NCI-H524 (cell line): ENCODE measurements at regions not wholly inside any gene's neighbourhood (a gene's known extent, or its start where the extent isn't known, plus 50 kb on each side); places are given as distances from the start of the nearest gene placed in this dataset.

Experiments
- DNase-seq, 2 experiments: peaks; one replicate each; lab custom pipeline; 2025; lab: John Stamatoyannopoulos, UW

DNA sequence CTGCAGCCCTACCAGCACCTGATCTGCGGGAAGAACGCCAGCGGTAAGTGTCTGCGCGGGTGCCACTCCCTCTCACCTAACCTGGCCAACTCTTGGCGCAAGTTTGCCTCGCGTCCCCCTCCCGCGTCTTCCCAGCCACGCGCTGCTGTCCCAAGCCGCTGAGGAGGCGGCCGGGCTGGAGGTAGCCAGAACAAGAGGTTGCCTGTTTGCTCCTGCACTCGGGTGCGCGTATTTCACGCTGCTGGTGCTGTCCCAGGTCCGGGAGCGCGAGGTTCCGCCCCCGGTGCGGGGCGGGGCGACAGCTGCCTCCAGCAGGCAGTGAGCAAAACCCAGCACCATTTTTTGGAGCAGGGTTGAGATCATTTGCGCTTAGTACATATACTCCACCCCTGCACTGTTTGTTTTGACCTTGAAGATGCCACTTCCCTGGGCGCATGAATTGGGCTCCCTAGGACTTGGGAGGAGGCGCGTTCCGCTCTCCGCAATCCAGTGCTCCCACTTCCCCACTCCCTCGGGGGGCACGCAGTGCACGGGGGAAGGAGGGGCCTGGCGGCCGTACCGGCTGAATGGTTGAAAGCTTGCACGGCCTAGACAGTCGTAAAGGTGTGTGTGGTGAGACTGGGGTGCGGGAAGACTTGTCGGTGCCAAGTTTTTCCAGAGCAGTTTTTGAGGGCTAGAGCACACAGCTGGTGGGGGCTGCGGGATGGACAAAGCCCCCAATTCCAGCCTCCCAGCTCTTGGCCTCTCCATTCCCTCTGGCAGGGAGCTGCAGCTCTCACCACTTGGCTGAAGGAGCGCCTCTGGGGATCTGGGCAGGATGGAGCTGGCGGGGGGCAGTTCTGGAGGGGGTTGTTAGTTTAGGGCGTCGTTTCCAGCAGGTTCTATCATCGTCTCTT is 226.9 kb upstream of the CRY1 start:
- peak in 1 of 2 experiments; percentile 32 for DNase-seq

DNA sequence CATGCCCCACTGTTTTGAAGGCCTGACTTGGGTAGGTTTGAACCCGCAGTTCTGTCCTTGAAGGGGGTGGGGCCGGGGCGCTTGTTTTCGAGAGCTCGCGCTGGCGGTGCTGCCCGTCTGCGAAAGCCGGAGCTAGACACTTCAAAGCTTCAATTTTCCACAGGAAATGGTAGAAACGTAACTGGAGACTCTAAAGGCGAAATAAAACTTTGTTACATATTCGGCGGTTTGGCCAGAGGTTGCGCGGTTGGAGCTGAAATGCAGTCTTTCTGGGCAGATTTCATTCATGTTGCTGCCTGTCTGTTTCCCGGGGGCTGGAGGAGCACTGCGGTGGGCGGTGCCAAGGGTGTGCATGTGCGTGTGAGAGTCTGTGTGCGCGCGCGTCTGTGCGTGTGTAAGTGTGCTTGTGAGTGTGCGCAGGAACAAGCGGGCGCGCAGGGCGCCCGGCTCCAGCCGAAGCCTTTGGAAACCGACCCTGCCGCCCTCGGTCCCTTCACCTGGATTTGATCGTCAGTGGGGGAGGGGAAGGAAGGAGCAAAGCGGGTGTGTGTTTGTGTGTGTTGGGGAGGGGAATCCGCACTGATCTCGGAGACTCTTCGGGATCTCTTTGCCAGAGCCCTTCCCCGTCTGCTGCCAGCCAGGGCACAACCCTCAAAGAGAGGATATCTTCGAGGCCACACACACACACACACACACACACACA is 227.7 kb upstream of the CRY1 start:
- DNase-seq = peak in 1 of 2 experiments; percentile 31

DNA sequence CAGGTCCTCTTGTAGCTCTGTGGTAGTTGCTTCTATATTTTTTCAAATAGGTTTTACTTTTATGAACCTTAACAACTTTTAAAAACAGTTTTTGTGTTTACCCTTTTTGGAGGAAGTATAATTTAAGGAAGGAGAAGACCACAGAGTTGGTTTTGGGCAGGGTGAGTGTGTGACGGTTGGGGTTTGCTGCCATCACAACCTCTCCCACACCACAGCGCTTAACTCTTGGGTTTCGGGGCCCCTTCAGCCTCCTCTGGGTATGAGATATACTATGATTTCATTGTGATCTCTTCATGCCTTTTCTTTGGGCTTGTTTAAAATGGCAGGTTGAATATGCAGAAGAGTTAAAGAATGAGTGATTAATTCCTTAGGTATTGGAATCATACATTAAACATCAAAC is 228.7 kb upstream of the CRY1 start:
- no peak for DNase-seq

DNA sequence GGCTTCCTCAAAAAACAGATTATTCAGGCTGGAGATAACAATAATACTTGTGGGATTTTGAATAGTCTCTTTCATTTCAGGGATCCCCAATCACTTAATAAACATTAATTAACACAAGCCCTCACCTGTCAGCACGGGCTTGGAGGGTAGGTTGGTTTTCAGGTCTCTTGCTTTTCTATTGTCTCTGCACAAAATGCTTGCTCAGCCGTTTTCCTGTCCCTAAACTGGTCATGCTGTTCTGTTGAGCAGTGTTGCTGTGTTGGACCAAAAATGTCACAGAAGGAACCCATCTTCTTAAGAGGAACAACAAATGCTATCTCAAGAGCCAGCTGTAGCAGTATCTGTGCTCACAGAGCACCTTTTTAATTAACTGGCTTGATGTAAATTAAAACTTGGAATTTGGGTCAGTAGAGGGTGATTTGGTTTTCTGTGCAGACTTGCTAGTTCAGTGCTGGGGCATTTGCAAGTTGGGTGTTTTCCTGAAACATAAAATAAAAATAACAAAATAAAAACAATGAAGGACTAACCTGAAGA is 231.8 kb upstream of the CRY1 start:
- DNase-seq = no peak

DNA sequence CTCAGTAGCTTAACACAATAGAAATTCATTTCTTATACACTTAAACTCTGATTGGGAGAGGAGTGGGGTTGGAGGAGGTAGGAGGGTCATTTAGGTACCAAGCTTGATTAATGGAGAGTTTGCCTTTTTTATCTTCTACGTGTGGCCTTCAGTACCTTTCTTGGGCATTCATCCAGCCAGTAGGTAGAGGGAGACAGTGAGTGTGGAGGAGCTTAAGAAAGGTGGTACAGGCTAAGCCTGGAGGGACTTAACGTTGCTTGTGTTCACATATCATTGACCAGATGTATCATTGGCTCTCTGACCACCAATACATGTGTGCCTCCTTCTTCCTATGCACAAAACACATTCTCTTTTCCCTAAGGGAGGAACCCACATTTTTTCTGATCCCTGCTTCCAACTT is 232.9 kb upstream of the CRY1 start:
- peak in 1 of 2 experiments; percentile 15 for DNase-seq

DNA sequence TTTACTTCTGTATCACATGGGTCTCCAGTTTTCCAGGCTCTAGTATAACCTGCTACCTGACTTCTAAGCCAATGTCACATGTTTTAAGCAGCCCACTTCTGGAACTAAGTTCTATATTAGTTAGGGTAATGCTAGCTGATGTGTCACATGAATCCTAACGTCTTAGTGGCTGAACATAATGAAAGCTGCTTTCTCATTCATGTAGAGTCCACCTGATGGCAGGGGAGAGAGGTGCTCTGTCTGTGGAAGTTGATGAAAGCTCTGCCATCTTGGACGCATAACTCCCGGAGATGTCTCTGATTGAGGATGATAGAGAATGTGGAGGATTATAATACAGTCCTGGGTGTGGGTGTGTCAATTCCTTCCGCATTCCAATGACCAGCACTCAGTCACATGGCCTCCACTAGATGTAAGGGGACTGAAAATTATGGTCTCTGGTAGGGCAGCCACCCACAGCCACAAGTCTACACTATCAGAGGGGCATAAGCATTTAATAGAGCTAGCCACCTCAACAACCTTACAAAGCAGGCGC is 234.4 kb upstream of the CRY1 start:
- no peak for DNase-seq

DNA sequence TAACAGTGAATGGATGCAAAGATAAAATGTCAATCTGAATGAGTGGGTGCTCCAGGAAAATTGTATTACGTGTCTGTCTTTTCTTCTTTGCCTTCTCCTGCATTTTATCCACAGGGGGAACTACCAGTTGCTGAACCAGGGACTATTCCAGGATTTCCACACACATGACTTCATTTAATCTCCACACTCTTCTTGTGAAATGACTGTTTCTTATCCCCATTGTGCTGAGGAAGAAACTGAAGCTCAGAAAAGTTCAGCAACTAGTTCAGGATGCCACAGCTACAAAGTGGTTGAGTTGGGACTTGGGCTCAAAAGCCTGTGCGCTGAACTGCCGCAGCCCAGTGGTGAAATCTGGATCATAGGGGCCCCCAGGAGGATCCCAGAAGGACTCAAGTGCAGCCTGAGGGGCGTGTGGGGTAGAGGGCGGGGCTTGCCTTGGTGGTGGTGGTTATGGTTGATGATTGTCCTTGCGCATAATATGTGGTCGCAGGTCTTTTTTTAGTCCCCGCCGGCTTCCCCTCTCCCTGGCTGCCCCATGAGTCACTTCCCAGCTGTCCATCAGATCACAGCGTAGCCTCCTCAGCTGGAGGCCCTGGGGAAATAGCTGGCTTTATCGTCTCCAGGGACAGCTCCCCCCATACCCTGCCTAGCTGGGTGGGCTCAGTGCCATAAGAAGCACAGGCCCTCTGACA is 235.2 kb upstream of the CRY1 start:
- DNase-seq = no peak

DNA sequence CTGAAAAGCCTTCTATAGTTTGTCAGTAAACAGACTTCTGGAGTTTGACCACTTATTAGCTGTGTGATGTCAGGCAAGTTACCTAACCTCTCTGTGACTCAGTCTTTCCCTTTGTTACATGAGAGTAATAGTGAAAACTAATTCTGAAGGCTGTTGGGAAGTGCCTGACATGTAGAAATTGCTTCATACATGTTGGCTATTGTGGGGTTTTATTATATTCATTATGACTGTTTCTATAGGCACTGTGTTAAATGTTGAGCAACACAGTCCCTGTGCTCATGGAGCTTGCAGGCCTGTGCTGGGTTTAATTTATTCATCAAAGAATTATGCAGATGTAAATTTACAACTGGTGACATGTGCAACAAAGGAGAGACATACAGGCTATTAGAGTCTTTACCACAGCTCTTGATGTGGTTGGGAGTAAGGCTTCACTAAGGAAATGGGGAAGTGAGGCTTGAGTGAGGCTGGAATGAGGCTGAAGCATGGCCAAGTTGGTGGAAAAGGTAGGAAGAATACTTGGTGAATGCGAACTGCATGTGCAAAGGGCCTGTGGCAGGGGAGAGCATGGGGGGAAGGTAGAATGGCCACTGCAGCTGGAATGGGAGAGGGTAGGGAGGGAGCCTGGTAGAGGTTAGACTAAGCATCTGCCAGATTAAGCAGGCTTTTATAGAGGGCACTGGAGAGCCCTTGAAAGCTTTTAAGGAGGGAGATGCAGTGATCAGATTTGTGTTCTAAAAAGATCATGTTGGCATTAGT is 236.4 kb upstream of the CRY1 start:
- DNase-seq = peak; percentile 76 to 95

DNA sequence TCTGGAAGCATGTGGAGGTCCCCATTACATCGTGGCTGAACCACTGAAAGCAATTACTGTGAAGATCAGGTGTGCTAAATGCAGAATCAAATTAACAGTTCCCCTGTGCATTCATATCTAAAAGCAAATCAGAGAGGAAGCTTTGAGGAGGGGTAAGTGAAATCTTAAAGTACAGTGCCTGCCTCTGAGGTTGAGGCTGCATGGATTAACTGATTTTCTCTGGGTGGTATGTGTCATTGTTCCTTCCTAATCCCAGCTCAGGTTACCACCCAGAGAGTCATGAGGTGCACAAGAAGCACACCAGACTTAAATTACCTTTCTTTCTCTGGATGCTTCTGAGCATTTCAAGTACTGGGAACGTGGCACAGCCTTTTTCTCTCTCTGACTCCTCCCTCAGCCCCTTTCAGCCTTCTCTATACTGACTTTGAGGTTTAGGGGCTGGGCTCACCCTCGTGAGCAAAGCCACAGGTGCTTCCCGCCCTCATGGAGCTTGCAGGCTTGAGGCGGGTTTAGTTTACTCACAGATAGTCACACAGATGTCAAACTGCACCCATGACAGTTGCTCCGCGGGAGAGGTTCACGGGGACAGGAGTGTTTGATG is 237.6 kb upstream of the CRY1 start:
- peak; percentile 48 to 83 for DNase-seq

DNA sequence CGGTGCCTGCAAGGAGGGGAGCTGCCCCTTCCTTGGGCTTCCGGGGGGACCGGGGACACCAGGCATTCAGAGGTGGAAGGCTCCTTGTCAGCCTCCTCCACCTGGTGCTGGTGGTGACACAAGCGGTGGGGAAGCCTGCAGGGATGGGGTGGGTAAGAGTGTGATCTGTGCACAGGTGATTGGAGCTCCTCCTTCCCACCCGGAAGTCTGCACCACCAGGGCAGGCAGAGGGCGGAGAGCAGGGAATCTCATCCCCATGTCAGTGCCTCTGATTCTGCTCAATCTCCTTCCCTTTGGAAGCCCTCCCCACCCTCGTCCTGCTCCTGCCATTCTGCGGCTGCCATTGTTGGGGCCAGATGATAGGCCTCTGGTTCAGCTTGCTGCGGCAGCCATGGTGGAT is 238.1 kb upstream of the CRY1 start:
- DNase-seq = no peak

DNA sequence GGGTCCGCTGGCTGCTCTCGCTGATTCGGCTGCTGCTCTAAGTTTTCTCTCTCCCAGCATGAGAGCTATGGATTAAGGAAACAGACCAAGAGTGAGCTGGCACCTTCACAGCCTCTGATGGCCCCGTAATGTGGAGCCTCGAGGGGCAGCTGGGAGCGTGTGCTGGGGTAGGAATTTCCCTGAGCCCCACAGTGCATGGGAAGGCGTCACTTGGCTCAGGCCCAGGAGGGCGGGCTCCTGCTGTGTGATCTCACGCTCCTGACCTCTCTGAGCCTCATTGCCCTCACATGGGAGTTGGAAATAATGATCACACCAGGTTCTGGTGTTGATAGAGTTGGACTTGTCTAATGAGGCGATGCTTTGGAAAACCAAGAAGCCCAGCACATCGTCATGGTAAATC is 238.6 kb upstream of the CRY1 start:
- DNase-seq = no peak

DNA sequence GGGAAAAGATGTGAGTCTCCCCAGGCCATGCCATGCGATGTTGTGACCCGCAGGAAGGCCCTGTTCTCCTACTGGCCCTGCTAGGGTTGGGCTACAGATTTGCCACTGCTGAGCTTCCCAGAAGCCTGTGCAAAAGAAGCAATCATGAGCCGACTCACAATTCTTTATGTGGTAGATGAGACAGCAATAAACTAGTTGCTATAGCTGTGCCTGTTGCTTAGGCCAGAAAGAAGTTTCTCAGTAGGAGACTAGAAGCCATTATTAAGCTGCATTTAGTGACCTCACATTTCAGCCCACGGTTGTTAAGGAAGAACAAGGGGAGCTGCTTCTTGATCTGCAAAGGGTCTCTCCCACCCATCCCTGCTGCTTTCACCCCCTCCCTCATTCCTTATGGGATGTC is 239.4 kb upstream of the CRY1 start:
- DNase-seq = no peak

DNA sequence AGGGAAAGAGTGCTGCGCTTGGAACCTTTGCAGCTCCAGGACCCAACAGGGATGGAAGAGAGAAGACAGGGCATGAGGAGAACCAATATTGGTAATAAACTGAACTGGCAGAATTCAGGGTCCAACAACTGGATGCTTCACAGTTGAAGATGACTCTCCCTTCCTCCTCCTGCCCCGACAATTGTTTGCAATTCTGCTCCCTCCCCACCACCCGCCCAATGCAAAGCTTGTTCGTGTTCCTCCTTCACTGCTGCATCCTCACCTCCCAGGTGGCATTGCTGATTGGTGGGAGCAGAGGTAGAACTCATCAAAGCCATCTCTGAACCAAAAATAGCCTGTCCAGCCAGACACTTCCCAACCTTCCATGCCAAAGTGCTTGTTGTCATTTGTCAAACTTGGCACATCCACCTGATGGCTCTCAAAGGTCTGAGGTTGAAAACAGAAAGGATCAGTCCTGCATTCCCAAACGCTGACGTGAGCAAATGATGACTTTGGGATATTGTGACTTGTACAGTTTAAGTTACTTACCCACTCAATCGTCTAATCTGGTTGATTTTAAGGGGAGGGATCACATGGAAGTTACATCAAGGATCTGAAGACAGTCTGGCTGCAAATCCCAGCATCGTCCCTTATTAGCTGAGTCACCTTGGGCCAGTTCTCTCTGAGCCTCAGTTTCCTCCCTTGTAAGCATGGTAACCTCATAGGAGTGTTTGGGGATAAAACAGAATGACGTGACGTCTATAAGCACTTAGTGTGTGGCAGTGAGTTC is 242.6 kb upstream of the CRY1 start:
- DNase-seq = no peak

DNA sequence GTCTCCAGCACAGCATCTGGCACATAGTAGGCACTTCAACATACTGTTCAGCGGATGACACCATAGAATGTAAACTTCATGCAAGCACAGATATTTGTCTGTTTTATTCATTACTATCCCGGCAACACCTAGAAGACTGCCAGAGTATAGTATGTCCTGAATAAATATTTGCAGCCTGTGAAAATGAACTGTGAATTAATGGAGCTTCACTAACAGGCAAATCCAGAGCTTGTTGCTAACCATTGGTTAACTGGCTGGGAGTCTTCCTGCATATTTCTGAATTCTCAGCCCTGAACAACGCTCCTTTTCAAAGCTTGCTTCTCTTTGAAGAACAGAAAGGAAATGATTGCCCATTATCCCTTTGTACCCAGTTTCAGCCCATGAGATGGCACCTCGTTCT is 243.3 kb upstream of the CRY1 start:
- DNase-seq = no peak

DNA sequence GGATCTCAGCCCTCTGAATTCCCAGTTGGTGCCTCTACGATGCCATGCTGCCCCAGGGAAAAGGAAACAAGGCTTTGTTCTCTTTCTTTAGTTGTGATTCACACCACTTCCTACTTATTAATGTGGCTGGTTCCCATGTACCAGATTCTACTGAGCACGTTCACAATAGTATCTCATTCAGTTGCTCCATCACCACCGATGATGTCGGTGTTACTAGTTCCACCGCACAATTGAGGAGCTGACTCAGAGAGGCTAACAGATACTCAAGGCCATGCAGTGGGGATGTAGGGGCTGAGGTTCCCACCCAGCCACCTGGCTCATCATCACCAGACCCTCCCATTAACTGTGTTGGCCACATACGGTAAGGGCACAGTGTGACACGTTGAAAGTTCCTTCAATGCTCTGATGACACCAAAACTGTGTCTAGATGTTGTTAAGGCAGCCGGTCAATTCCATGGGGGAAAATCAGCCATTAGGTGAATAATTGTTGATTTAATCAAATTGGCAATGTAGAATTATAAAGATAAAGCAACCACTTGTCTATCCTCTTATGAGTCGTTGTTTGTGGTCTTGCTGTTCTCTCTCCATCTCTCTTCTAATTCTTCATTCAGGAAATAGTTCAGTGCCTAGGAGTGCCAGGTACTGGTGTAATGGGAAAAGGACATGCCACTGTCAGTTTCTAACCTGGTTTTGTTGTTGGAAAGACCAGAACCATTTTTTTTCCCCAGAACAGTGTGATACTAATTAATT is 244.2 kb upstream of the CRY1 start:
- DNase-seq = no peak

DNA sequence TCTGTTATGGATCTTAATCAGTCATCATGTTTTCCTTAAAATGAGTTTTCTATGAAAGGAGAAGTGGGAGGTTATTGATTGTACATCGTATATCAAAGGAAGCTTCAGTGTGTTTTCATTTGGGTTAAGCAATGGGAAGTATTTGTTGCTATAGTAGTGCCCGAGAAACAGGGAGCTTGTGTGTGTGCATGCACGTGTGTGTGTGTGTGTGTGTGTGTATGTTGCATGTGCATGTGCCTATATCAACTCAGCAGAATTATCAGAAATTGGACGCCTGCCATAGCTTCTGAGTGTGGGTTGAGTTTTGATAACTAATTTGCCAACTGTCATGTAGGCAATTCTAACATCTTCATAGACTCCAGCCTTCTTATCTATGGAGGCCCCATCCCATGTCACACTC is 246.1 kb upstream of the CRY1 start:
- no peak for DNase-seq

DNA sequence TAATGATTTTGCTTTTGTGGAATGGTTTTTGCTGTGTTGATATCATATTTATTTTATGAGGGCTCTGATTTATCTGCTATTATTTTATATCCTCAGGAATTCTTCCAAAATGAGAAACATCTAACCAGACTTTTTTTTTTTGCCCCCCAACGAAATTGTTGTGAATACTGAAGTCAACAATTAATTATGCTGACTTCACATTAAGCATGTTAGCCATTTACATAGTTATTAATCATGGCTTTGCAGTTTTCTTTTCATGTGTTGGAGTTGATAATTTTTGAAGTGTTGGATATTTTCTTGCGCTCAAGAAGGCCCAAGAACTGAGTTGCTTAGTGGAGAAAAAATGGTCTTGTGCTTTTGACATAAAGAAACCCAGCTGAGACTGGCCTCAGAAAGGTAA is 246.6 kb upstream of the CRY1 start:
- no peak for DNase-seq

DNA sequence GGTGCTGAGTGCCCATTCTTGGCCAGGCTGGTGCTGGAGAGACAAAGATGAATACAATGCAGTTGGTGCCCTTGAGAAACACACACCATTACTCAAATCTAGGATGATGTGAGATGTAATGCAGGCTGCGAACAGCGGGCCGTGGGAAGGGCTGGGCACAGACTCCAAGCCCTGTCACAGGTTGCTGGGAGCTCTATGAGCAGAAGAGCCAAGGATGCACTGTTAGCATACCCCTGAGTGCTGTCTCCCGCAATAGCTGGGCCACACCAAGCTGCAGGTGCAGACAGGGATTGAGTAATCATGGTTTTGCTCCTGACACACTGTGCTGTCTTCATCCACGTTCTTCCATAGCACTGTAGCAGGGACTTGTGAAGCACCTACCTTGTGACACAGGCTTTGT is 247.5 kb upstream of the CRY1 start:
- no peak for DNase-seq

DNA sequence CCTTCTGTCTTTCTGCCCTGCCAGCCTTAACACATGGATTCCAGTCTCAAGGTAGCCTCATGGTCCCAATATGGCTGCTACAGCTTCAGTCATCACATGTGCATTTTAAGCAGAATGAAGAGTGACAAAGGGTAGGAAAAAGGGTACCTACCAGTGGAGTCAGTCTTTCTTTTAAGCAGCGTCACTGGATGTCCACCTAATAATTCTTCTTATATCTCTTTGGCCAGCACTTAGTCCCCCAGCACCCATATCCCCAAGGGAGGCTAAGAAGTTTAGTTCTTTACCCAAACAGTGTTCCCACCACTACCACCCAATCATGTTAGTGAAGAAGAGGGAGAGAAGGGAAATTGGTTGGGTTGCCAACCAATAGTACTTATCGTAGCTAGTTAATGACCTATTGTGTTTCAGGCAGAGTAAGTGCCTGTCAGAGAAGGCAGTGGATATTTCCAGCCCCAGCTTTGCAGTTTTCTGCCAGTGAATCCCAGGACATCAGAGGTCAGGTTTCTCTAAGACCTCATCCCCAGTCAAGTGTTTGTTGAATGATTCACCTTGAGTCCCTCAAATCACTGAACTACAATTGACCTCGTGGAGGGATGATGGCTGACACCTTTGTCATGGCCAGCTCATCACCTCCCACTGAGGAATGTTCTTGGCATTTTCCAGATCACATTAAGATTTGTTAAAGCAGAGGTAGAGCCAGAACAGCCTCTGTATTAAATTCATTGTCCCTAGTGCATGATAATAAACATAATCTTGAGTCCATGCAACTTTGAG is 250.9 kb upstream of the CRY1 start:
- DNase-seq = no peak
